ENCODE measurements at regions not wholly inside any gene's neighbourhood (a gene's known extent, or its start where the extent isn't known, plus 50 kb on each side); places are given as distances from the start of the nearest gene placed in this dataset.

DNA sequence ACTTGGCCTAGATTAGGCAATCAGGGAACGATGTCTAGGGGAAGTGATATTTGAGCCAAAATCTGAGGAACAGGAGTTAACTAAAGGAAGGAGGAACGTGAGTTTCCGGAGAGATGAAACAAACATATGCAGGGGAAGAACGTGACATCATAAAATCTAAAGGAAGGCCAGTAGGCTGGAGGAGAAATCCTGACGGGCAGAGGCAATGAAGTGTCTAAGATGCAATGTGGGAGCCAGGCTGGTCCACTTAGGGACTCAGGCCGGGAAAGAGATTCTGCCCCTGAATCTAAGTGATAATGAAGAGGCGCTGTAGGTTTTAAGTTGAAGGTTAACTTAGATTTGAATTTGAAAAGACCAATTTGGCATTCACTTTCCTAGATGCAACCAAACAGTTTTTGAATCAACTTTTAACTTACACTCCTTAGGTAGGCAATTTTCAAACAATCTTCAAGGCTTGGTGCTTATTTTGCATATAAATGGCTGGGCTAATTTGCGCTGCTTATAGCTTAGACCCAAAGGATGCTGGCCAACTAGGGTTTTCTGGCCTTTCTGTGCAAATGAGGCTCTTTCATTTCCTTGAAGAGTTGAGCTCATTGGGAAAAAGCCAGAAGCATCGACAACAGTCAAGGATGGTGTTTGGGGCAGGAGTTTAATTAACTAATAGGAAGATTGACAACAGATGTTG, 221.7 kb downstream of the SOX11 start:
- H3K36me3 ChIP-seq (replicated peaks in 1 of 2; ENCODE audit: control insufficient read depth in 1 of 2, insufficient read depth in 2 of 2, low read length in 2 of 2), result no peaks in the 10 kb centered on the region
- no TSS peak for BruUV-seq (replicated peaks)
- DNase-seq (ENCODE audit: low spot score) (no peak), FAIRE-seq (no peak), ATAC-seq (no peak)
- no peak overlapping the region for H2AFZ ChIP-seq (ENCODE audit: low read length)
- in situ Hi-C loops (cut with HindIII; ENCODE audit: extremely low pct_ligation_motif_present, low pct_unique_long_range_greater_than_20kb) (no loop called here), intact Hi-C loops (cut with micrococcal nuclease; ENCODE audit: unreplicated experiment) (no loop called here)
- no peak overlapping the region for H3K27ac ChIP-seq (ENCODE audit: extremely low read length, insufficient read depth, low read length)
- H3K9me3 ChIP-seq (ENCODE audit: low read length), result peaks cover 23% of the 10 kb centered on the region
- no peak overlapping the region for H3K4me3 ChIP-seq (replicated peaks in 1 of 3; ENCODE audit: insufficient read depth in 1 of 3, low read depth in 2 of 3, low read length in 3 of 3)
- no peak overlapping the region for H3K4me2 ChIP-seq (ENCODE audit: low read depth, low read length)
- no peaks in the 10 kb centered on the region for H3K4me1 ChIP-seq (ENCODE audit: insufficient read depth, low read length)
- ChIA-PET POLR2A (no interaction called here), CTCF (ENCODE audit: low intra/inter-chr PET ratio, low total read pairs) (no interaction called here)
- WGBS (ENCODE audit: low lambda C conversion rate), result 9% methylated on average over 9 of the region's 9 CpGs
- H3K79me2 ChIP-seq (ENCODE audit: insufficient read depth, low read length), result no peaks in the 10 kb centered on the region
- no peaks in the 10 kb centered on the region for H4K20me1 ChIP-seq (ENCODE audit: insufficient read depth, low read length)
- H3K27me3 ChIP-seq (ENCODE audit: control insufficient read depth in 1 of 2, insufficient read depth in 2 of 2, low read length in 2 of 2), result no peaks in the 10 kb centered on the region
- no peak overlapping the region for H3K9ac ChIP-seq (ENCODE audit: insufficient read depth, low read depth, low read length)
- TF ChIP-seq, protein P1, sequence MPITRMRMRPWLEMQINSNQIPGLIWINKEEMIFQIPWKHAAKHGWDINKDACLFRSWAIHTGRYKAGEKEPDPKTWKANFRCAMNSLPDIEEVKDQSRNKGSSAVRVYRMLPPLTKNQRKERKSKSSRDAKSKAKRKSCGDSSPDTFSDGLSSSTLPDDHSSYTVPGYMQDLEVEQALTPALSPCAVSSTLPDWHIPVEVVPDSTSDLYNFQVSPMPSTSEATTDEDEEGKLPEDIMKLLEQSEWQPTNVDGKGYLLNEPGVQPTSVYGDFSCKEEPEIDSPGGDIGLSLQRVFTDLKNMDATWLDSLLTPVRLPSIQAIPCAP (CRISPR knock-in tag; IDR thresholded peaks at IDR 0.05; ENCODE audit: low read depth), result no peak
- TF ChIP-seq U2AF2 (IDR thresholded peaks at IDR 0.05; ENCODE audit: low read depth, low read length), result no peak
- no peak for TF ChIP-seq RBAK (CRISPR knock-in tag; IDR thresholded peaks at IDR 0.05)
- no peak for TF ChIP-seq ZNF333 (CRISPR knock-in tag; IDR thresholded peaks at IDR 0.05; ENCODE audit: borderline replicate concordance)
- TF ChIP-seq, protein P2, sequence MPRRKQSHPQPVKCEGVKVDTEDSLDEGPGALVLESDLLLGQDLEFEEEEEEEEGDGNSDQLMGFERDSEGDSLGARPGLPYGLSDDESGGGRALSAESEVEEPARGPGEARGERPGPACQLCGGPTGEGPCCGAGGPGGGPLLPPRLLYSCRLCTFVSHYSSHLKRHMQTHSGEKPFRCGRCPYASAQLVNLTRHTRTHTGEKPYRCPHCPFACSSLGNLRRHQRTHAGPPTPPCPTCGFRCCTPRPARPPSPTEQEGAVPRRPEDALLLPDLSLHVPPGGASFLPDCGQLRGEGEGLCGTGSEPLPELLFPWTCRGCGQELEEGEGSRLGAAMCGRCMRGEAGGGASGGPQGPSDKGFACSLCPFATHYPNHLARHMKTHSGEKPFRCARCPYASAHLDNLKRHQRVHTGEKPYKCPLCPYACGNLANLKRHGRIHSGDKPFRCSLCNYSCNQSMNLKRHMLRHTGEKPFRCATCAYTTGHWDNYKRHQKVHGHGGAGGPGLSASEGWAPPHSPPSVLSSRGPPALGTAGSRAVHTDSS (CRISPR knock-in tag; conservative IDR thresholded peaks at IDR 0.05), result no peak
- no peak for TF ChIP-seq ETV5 (CRISPR knock-in tag; IDR thresholded peaks at IDR 0.05; ENCODE audit: borderline replicate concordance)
- TF ChIP-seq ZNF549 (CRISPR knock-in tag; IDR thresholded peaks at IDR 0.05), result no peak
- no peak for TF ChIP-seq IKZF4 (CRISPR knock-in tag; IDR thresholded peaks at IDR 0.05; ENCODE audit: borderline replicate concordance, low read depth, not compliant biosample characterization)
- no peak for TF ChIP-seq PTBP1 (IDR thresholded peaks at IDR 0.05; ENCODE audit: low read depth, low read length, poor library complexity, severe bottlenecking)
- TF ChIP-seq, protein P3, sequence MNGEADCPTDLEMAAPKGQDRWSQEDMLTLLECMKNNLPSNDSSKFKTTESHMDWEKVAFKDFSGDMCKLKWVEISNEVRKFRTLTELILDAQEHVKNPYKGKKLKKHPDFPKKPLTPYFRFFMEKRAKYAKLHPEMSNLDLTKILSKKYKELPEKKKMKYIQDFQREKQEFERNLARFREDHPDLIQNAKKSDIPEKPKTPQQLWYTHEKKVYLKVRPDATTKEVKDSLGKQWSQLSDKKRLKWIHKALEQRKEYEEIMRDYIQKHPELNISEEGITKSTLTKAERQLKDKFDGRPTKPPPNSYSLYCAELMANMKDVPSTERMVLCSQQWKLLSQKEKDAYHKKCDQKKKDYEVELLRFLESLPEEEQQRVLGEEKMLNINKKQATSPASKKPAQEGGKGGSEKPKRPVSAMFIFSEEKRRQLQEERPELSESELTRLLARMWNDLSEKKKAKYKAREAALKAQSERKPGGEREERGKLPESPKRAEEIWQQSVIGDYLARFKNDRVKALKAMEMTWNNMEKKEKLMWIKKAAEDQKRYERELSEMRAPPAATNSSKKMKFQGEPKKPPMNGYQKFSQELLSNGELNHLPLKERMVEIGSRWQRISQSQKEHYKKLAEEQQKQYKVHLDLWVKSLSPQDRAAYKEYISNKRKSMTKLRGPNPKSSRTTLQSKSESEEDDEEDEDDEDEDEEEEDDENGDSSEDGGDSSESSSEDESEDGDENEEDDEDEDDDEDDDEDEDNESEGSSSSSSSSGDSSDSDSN (CRISPR knock-in tag; IDR thresholded peaks at IDR 0.05), result no peak
- TF ChIP-seq DR1 (CRISPR knock-in tag; IDR thresholded peaks at IDR 0.05), result no peak
- TF ChIP-seq TOPORS (CRISPR knock-in tag; IDR thresholded peaks at IDR 0.05), result no peak
- TF ChIP-seq, protein P4, sequence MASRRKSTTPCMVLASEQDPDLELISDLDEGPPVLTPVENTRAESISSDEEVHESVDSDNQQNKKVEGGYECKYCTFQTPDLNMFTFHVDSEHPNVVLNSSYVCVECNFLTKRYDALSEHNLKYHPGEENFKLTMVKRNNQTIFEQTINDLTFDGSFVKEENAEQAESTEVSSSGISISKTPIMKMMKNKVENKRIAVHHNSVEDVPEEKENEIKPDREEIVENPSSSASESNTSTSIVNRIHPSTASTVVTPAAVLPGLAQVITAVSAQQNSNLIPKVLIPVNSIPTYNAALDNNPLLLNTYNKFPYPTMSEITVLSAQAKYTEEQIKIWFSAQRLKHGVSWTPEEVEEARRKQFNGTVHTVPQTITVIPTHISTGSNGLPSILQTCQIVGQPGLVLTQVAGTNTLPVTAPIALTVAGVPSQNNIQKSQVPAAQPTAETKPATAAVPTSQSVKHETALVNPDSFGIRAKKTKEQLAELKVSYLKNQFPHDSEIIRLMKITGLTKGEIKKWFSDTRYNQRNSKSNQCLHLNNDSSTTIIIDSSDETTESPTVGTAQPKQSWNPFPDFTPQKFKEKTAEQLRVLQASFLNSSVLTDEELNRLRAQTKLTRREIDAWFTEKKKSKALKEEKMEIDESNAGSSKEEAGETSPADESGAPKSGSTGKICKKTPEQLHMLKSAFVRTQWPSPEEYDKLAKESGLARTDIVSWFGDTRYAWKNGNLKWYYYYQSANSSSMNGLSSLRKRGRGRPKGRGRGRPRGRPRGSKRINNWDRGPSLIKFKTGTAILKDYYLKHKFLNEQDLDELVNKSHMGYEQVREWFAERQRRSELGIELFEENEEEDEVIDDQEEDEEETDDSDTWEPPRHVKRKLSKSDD (CRISPR knock-in tag; IDR thresholded peaks at IDR 0.05; ENCODE audit: low read depth), result no peak
- TF ChIP-seq, protein P5, sequence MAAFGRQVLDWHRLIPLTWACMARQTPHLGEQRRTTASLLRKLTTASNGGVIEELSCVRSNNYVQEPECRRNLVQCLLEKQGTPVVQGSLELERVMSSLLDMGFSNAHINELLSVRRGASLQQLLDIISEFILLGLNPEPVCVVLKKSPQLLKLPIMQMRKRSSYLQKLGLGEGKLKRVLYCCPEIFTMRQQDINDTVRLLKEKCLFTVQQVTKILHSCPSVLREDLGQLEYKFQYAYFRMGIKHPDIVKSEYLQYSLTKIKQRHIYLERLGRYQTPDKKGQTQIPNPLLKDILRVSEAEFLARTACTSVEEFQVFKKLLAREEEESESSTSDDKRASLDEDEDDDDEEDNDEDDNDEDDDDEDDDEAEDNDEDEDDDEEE (CRISPR knock-in tag; IDR thresholded peaks at IDR 0.05), result no peak

All from HepG2 (cell line).